ENCODE measurements at regions not wholly inside any gene's neighbourhood (a gene's known extent, or its start where the extent isn't known, plus 50 kb on each side); places are given as distances from the start of the nearest gene placed in this dataset.

DNA sequence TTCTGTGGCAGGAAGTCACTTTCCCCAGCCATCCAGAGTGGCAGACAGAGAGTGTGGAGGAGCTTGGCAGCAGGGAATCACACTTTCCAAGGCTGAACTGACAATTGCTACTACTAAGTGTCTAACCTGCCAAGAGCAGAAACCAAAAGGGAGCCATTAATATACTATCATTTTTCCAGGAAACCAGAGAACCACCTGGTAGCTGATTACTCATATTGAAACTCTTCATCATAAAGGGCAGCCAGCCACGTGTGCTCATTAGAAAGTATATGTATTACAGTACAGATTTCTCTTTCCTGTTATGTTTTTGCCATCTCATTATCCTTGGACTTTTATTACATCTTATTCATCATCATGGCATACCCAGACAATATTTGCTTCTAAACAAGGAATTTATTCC, 374.9 kb downstream of the GXYLT1 start:
- DNase-seq (ENCODE audit: low read depth in 2 of 2): no peak

- no peak for DNase-seq (ENCODE audit: low read depth in 2 of 2)
Measured at GRCh38 chr12:41768456-41768855, 376.2 kb downstream of the GXYLT1 start.

DNA sequence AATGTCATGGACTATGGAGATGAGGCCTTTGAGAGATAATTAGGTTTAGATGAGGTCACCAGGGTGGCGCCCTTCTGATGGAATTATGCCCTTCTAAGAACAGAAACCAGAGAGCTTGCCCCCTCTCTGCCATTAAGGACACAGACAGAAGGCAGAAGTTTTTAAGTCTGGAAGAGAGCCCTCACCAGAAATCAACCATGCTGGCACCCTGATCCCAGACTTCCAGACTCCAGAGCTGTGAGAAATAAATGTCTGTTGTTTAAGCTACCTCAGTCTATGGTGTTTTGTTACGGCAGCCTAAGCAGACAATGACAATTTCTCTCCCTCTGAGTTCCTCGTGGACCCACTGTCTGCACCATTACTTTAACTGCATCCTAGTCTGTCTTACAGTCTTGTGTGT, 382.0 kb downstream of the GXYLT1 start:
- DNase-seq (ENCODE audit: low read depth in 2 of 2): no peak

DNA sequence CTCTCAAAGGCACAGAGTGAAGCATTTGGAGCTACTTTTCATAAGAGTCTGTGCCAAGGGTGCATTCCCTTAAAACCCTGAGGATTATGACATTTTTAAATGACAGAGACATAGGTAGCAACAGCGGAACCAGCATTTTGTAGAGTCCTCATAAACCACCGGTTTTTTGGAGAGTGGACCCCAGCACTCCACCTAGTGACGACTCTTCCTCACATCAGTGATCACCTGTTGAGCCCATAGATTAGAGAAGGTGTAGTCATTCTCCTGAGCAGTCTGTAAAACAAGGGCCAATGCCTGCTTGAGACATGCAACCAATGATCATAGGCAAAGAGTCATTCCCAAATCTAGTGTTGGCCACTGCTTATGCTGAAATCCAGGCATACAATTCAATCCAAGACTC, 399.1 kb downstream of the GXYLT1 start:
- DNase-seq (ENCODE audit: low read depth in 2 of 2): no peak

- DNase-seq (ENCODE audit: low read depth in 2 of 2): no peak
Measured at GRCh38 chr12:41743835-41744234, 400.8 kb downstream of the GXYLT1 start.

- DNase-seq (ENCODE audit: low read depth in 2 of 2): no peak
Measured at GRCh38 chr12:41739066-41739465, 405.6 kb downstream of the GXYLT1 start.

GRCh38 chr12:41737423-41737822, 407.3 kb downstream of the GXYLT1 start:
- no peak for DNase-seq (ENCODE audit: low read depth in 2 of 2)

DNA sequence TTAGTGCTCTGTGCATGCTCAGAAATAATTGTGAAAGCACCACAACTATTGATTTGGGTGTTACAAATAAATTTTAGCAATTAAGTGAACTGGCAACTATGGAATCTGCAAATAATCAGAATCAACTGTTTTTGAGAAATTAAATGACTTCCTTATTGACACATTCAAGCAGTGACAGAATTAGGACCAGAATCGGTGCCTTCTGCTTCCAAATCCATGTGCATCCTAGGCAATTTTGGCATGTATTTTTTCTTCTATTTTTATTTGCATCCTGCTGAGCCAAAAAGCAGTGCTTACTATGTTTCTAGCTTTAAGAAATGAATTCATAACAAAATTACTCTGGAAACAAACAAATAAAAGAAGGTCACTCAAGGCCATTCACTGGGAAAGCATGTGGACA, 408.2 kb downstream of the GXYLT1 start:
- DNase-seq (ENCODE audit: low read depth in 2 of 2): no peak

GRCh38 chr12:41731691-41732090, 413.0 kb downstream of the GXYLT1 start:
- DNase-seq (ENCODE audit: low read depth in 2 of 2): no peak

DNA sequence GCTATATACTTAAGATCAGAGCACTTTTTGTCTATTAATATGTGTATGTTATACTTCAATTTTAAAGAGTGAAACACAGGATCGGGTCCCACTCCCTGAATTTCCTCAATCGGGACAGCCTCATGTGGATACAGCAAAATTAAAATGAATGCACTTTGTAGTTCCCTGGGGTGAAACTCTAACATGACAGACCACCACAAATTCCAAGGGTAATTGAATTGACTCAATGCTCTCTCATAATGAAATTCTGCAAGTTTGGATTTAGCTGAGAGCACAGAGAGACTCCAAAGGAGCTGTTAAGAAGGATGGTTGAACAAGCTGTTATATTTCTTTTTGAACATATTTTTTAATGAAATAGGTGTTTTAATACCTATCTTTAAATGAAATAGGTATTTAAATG, 413.6 kb downstream of the GXYLT1 start:
- DNase-seq (ENCODE audit: low read depth in 2 of 2): no peak

- DNase-seq (ENCODE audit: low read depth in 2 of 2): peak in 1 of 2 donors; percentile 19
Measured at GRCh38 chr12:41724216-41724615, 420.5 kb downstream of the GXYLT1 start.

DNA sequence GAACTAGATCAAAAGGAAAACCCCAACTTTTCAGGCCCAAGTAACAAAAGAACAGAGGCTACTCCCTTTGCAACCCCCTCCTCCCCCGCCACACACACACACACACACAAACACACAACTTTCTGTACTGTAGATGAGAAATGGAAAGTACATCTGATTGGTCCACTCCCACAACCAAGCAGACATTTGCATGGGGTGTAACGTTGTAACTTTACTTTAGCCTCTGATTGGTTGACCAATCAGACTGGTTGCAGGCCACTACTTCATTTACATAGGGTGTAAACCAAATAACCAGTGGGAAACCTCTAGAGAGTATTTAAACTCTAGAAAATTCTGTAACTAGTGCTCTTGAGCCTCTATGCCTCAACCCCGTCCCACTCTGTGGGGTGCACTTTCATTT, 425.5 kb downstream of the GXYLT1 start:
- no peak for DNase-seq (ENCODE audit: low read depth in 2 of 2)

DNA sequence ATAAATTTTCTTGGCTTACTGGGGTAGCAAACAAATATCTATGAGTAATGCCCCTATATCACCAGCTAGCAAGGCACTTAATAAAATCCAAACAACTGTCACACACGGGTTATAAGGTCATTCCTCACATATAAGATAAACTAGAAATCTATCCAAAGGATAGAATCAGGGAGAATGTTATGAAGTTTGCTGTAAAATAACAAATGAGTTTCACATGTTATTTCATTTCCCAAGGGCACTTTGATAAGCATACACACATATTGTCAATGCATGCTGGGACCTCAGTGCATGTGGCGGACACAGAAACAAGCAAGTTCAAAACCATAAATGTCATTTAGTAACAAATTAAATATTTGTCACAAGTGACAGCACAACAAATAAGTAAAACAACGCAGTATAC, 429.4 kb downstream of the GXYLT1 start:
- no peak for DNase-seq (ENCODE audit: low read depth in 2 of 2)

DNA sequence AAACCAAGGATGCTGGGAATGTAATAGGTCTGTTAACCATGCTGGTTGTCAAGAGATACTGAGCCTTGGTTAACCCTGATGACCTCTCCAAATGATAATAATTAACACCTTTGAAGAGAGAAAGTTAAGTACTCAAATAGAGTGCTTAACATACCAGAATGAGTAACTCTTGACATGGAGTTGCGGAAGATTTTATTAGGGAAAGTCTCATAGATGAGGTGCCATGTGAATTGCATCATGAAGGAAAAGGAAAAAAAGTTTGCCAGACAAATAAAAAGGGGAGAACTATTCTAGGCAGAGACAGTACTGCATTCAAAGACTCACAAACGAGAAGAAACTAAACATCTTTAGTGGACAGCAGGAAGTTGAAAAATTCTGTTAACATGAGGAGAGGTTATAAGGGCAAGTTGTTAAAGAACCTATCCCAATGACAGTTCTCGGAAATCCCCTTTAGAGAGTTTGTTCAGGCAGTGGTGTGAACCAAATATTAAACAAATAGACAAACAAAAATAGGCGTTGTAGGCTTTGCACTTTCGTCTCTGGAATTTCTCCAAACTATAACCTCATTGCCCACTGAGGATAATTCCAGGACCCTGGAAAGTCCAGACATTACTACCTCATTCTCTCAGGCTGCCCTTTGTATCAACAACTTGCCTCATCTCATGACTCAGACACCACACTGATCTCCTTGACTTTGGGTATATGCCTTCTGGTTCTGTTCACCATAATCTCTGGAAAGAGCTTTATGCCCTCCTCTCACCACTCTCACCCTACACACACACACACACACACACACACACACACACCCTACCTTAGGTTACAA, 435.0 kb downstream of the GXYLT1 start:
- peak in 1 of 2 donors; percentile 77 for DNase-seq (ENCODE audit: low read depth in 2 of 2)

DNA sequence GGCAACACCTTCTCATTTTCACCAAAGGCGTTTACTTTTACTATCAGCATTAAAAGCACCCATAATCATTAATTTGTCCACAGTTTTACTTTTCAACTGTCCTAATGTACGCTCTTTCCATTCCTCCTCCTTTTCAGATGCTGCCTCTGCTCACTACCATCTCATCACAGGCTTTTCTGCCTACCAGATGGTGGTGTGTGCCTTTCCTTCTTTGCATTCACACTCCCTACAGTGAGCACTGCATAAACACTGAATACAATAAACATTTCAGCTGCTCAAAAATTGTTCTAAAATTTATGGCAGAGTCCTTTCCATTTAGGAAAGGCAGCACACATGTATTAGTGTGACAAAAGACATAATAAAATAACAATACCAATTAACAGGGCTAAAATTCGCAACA, 435.7 kb downstream of the GXYLT1 start:
- DNase-seq (ENCODE audit: low read depth in 2 of 2): no peak

DNA sequence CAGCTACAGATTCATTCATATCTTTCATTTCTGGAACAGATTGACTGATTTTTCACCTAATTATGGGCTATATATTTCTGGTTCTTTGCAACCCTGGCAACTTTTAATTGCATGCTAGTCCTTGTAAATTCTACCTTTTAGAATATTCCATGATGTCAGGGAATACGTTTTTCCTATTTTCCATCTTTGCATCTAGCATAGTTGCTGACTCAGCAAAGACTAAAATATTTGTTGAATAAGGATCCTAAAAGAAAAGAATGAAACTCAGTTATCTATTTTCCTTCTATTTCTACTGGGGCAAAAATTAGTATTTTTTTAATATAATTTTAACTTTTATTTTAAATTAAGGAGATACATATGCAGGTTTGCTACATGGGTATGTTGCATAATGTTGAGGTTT, 438.3 kb downstream of the GXYLT1 start:
- no peak for DNase-seq (ENCODE audit: low read depth in 2 of 2)

GRCh38 chr12:41701943-41702601, 442.6 kb downstream of the GXYLT1 start:
- no peak for DNase-seq (ENCODE audit: low read depth in 2 of 2)

- no peak for DNase-seq (ENCODE audit: low read depth in 2 of 2)
Measured at GRCh38 chr12:41700940-41701339, 443.7 kb downstream of the GXYLT1 start.

GRCh38 chr12:41699658-41700057, 445.0 kb downstream of the GXYLT1 start:
- DNase-seq (ENCODE audit: low read depth in 2 of 2): no peak

GRCh38 chr12:41697161-41697560, 447.5 kb downstream of the GXYLT1 start:
- DNase-seq (ENCODE audit: low read depth in 2 of 2): no peak

- DNase-seq (ENCODE audit: low read depth in 2 of 2): no peak
Measured at GRCh38 chr12:41684997-41685396, 459.7 kb downstream of the GXYLT1 start.

DNA sequence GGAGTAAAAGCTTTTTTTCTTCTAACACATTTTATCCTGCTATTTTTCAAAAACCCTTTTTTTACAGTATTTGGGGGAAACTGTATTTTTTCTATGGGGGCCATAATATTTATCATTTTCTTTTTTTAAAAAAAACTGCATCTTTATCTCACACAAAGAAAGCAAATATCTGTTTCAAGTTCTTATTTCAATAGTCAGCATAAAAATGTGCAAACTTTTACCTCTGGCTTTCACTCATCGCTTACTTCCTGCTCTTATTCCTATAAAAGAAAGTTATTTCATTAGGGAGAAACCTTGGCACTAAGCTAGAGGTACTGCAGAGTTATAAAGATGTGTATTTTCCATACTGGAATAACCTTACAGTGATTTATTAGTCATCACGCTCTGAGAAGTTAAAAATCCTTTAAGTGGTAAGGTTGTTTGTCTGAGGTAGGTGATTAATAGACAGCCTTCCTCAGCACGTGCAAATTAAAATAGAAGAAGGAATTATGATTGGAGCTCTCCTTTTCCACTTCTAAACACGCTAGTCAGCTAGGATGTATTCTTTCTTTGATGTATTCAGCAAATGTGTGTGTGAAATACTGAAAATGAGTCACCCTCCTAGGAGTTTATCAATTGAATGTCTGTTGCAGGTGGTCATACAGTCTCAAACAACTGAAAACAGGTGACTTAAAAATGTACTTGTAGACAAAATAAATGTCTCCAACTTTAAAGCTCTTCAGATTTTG, 461.0 kb downstream of the GXYLT1 start:
- no peak for DNase-seq (ENCODE audit: low read depth in 2 of 2)

DNA sequence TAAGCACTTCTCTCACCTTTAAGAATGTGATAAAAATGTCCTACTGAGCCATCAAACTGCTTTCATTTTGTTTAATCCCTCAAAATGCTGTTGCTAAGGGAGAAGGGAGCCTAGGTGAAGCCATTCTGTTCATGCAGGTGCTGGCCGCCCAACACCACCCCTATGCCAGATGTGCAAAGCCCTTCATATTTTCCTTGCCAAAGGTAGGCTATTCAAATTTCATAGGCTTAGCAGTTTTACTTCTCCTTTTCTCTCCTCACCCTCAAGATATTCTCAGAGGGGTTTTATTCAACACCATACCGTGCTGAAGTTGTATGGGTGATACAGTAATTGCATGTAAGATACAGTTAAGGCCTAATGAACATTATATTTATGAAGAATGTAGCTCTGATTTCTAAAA, 461.7 kb downstream of the GXYLT1 start:
- no peak for DNase-seq (ENCODE audit: low read depth in 2 of 2)
